Neural cell (in vitro differentiated cells): ENCODE measurements at regions not wholly inside any gene's neighbourhood (a gene's known extent, or its start where the extent isn't known, plus 50 kb on each side); places are given as distances from the start of the nearest gene placed in this dataset.

Experiments used
- H2AFZ ChIP-seq: fragments of 200-600, 300-800 bp; sonication (generic), shearing (Covaris generic); 2 replicates; pipeline ENCODE4 v1.6.0; 2014; ENCODE audit warnings: low read depth, mild to moderate bottlenecking, antibody characterized with exemption, low read length, moderate library complexity
- H3F3A ChIP-seq: fragments of 200-600 bp; shearing (Covaris generic); 2 replicates; pipeline ENCODE4 v1.6.1; 2016; ENCODE audit warnings: mild to moderate bottlenecking, moderate library complexity, mixed read lengths, antibody characterized with exemption, low read length; ENCODE audit not compliant: insufficient read depth, poor library complexity, severe bottlenecking
- H3K27ac ChIP-seq: fragments of 200-600, 300-800 bp; sonication (generic), shearing (Covaris generic); 2 replicates; pipeline ENCODE4 v1.5.1; 2014; ENCODE audit warnings: mild to moderate bottlenecking, low read length, moderate library complexity
- H3K27me3 ChIP-seq: fragments of 300-800, 200-600 bp; sonication (generic), shearing (Covaris generic); 2 replicates; pipeline ENCODE4 v1.6.0; 2014; ENCODE audit warnings: mild to moderate bottlenecking, low read depth, low read length, moderate library complexity; ENCODE audit not compliant: insufficient read depth
- H3K36me3 ChIP-seq: fragments of 300-800, 200-600 bp; sonication (generic), shearing (Covaris generic); 2 replicates; pipeline ENCODE4 v1.5.1; 2014; ENCODE audit warnings: mild to moderate bottlenecking, antibody characterized with exemption, low read length, moderate library complexity; ENCODE audit not compliant: insufficient read depth
- H3K4me2 ChIP-seq: fragments of 300-800, 200-600 bp; sonication (generic), shearing (Covaris generic); 2 replicates; pipeline ENCODE4 v1.6.0; 2014; ENCODE audit warnings: mild to moderate bottlenecking, low read length
- H3K4me3 ChIP-seq: fragments of 300-800, 200-600 bp; sonication (generic), shearing (Covaris generic); 2 replicates; pipeline ENCODE4 v1.5.1; 2014; ENCODE audit warnings: mild to moderate bottlenecking, low read length, moderate library complexity
- H3K79me2 ChIP-seq: fragments of 200-600 bp; shearing (Covaris generic); replicated peaks from 2 replicates; pipeline ENCODE4 v1.6.0; 2014; ENCODE audit warnings: mild to moderate bottlenecking, low read length, moderate library complexity; ENCODE audit not compliant: insufficient read depth
- H3K9ac ChIP-seq: fragments of 300-800, 200-600 bp; sonication (generic), shearing (Covaris generic); 2 replicates; pipeline ENCODE4 v1.6.1; 2016; ENCODE audit warnings: mild to moderate bottlenecking, low read length, mixed read lengths
- H3K9me2 ChIP-seq: fragments of 200-600 bp; shearing (Covaris generic); 2 replicates; pipeline ENCODE4 v1.6.1; 2016; ENCODE audit warnings: mild to moderate bottlenecking, low read length, mixed read lengths; ENCODE audit not compliant: insufficient read depth
- H3K9me3 ChIP-seq: fragments of 200-600, 300-800 bp; sonication (generic), shearing (Covaris generic); 2 replicates; pipeline ENCODE4 v1.6.1; 2016; ENCODE audit warnings: mild to moderate bottlenecking, mixed run types, low read length, moderate library complexity, mixed read lengths
- H4K20me1 ChIP-seq: fragments of 200-600 bp; shearing (Covaris generic); 2 replicates; pipeline ENCODE4 v1.6.1; 2016; ENCODE audit warnings: mild to moderate bottlenecking, mixed run types; ENCODE audit not compliant: insufficient read depth
- CTCF ChIP-seq: fragments of 450-650 bp; IDR thresholded peaks from 2 replicates; pipeline ENCODE4 v1.5.1; 2014; ENCODE audit warnings: antibody characterized with exemption, mild to moderate bottlenecking, moderate library complexity; ENCODE audit not compliant: poor library complexity, severe bottlenecking
- EP300 ChIP-seq: fragments of 450-650 bp; conservative IDR thresholded peaks from 2 replicates; pipeline ENCODE4 v1.6.1; 2014; ENCODE audit warnings: antibody characterized with exemption, mild to moderate bottlenecking, moderate library complexity; ENCODE audit not compliant: poor library complexity, severe bottlenecking
- EZH2 ChIP-seq: fragments of 200-600, 300-800 bp; shearing (Covaris generic), sonication (generic); IDR thresholded peaks from 2 replicates; pipeline ENCODE4 v1.6.1; 2014; ENCODE audit warnings: antibody characterized with exemption, low read length, borderline replicate concordance, mild to moderate bottlenecking; ENCODE audit not compliant: insufficient read depth, poor library complexity, severe bottlenecking
- MXI1 ChIP-seq: fragments of 450-650 bp; conservative IDR thresholded peaks from 2 replicates; pipeline ENCODE4 v1.6.1; 2014; ENCODE audit warnings: antibody characterized with exemption, mild to moderate bottlenecking; ENCODE audit not compliant: poor library complexity, severe bottlenecking
- POLR2AphosphoS5 ChIP-seq: IDR thresholded peaks from 2 replicates; pipeline ENCODE4 v1.6.1; 2012
- RAD21 ChIP-seq: fragments of 450-650 bp; conservative IDR thresholded peaks from 2 replicates; pipeline ENCODE4 v1.6.1; 2014; ENCODE audit warnings: antibody characterized with exemption, mild to moderate bottlenecking, moderate library complexity
- SMC3 ChIP-seq: fragments of 450-650 bp; conservative IDR thresholded peaks from 2 replicates; pipeline ENCODE4 v1.6.1; 2014; ENCODE audit warnings: antibody characterized with exemption, mild to moderate bottlenecking, moderate library complexity; ENCODE audit not compliant: poor library complexity
- TAF1 ChIP-seq: IDR thresholded peaks from 2 replicates; pipeline ENCODE4 v1.6.1; 2012; ENCODE audit warnings: low read depth
- TF ChIP-seq, protein P1 (sequence below): IDR thresholded peaks from 2 replicates; pipeline ENCODE4 v1.6.1; 2012; ENCODE audit warnings: borderline replicate concordance

- Histone ChIP-seq H3K9ac (no peak overlapping the region), H3K4me3 (no peak overlapping the region), H2AFZ (no peak overlapping the region), H3K9me3 (no peaks in the 10 kb centered on the region), H3K4me2 (no peak overlapping the region), H3K79me2 (no peaks in the 10 kb centered on the region), H3F3A (no peaks in the 10 kb centered on the region), H4K20me1 (no peaks in the 10 kb centered on the region), H3K9me2 (no peaks in the 10 kb centered on the region), H3K27me3 (no peaks in the 10 kb centered on the region), H3K27ac (no peak overlapping the region), H3K36me3 (no peaks in the 10 kb centered on the region)
- TF ChIP-seq TAF1: no peak
- no peak for TF ChIP-seq RAD21
- TF ChIP-seq POLR2AphosphoS5: no peak
- TF ChIP-seq, protein P1, sequence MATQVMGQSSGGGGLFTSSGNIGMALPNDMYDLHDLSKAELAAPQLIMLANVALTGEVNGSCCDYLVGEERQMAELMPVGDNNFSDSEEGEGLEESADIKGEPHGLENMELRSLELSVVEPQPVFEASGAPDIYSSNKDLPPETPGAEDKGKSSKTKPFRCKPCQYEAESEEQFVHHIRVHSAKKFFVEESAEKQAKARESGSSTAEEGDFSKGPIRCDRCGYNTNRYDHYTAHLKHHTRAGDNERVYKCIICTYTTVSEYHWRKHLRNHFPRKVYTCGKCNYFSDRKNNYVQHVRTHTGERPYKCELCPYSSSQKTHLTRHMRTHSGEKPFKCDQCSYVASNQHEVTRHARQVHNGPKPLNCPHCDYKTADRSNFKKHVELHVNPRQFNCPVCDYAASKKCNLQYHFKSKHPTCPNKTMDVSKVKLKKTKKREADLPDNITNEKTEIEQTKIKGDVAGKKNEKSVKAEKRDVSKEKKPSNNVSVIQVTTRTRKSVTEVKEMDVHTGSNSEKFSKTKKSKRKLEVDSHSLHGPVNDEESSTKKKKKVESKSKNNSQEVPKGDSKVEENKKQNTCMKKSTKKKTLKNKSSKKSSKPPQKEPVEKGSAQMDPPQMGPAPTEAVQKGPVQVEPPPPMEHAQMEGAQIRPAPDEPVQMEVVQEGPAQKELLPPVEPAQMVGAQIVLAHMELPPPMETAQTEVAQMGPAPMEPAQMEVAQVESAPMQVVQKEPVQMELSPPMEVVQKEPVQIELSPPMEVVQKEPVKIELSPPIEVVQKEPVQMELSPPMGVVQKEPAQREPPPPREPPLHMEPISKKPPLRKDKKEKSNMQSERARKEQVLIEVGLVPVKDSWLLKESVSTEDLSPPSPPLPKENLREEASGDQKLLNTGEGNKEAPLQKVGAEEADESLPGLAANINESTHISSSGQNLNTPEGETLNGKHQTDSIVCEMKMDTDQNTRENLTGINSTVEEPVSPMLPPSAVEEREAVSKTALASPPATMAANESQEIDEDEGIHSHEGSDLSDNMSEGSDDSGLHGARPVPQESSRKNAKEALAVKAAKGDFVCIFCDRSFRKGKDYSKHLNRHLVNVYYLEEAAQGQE: no peak
Observed at GRCh38 chr4:11293866-11294265, 134.8 kb downstream of the HS3ST1 start.

DNA sequence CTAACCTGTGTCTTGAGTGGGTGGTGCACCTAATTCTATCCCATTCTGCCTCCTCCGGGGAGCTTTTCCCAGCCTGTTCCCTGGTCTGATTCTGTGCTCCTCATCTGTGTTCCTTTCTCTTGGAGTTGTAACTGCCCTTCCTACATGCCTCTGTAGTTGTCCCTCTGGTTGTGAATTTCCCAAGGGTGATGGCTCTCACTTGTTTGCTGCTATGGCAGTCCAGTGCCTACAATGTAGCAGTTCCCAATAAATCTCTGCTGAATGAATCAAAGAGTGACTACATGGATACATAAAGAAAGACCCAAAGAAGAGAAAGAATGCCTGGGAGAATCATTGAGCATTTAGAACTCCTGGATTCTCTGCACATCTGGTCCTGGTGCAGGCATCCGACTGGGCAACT, 141.6 kb downstream of the HS3ST1 start:
- Histone ChIP-seq H3F3A (no peaks in the 10 kb centered on the region), H3K9ac (no peak overlapping the region), H3K27ac (no peak overlapping the region), H2AFZ (no peak overlapping the region), H3K36me3 (no peaks in the 10 kb centered on the region), H3K27me3 (no peaks in the 10 kb centered on the region), H4K20me1 (no peaks in the 10 kb centered on the region), H3K9me3 (no peaks in the 10 kb centered on the region), H3K4me2 (no peak overlapping the region), H3K79me2 (no peaks in the 10 kb centered on the region), H3K9me2 (no peaks in the 10 kb centered on the region), H3K4me3 (no peak overlapping the region)
- TF ChIP-seq TAF1 (no peak), EP300 (no peak), POLR2AphosphoS5 (no peak), SMC3 (no peak), RAD21 (no peak), CTCF (no peak), EZH2 (no peak), MXI1 (no peak)
- TF ChIP-seq, protein P1: no peak
